ENCODE measurements at regions not wholly inside any gene's neighbourhood (a gene's known extent, or its start where the extent isn't known, plus 50 kb on each side); places are given as distances from the start of the nearest gene placed in this dataset.

DNA sequence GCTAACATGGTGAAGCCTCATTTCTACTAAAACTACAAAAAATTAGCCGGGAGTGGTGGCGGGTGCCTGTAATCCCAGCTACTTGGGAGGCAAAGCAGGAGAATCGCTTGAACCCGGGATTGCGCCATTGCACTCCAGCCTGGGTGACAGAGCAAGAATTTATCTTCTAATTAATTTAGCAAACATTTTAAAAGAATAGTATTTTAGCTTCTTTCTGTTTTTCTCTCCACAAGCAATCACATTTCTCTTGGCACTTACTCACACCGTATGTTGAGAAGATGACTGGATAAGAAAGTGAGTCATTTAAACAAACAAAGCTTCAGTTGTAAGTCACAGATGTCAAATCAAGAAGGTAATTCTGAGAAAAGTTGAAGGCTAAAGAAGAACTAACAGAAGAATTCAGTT, 264.0 kb downstream of the ARL4A start:
- TF ChIP-seq CTCF (IDR thresholded peaks at IDR 0.05) (no peak), ZFX (IDR thresholded peaks at IDR 0.05; ENCODE audit: borderline replicate concordance) (no peak)

All from 22Rv1 (cell line).